Suprapubic skin (tissue), 4 donors: ENCODE measurements at regions not wholly inside any gene's neighbourhood (a gene's known extent, or its start where the extent isn't known, plus 50 kb on each side); places are given as distances from the start of the nearest gene placed in this dataset.

Experiments used
- DNase-seq, 2 donors: peaks; one replicate each; pipeline ENCODE4 v3.0.0-alpha.2; 2019; ENCODE audit warnings: low spot score in 2 of 2
- H3K27ac ChIP-seq: fragments of 200-600 bp; sonication (generic); one replicate; pipeline ENCODE4 v1.5.1; 2019
- H3K27me3 ChIP-seq: fragments of 200-600 bp; sonication (generic); one replicate; pipeline ENCODE4 v1.5.1; 2019
- H3K36me3 ChIP-seq: fragments of 200-600 bp; sonication (generic); one replicate; pipeline ENCODE4 v1.5.1; 2019
- H3K4me1 ChIP-seq: fragments of 200-600 bp; sonication (generic); one replicate; pipeline ENCODE4 v1.5.1; 2019
- H3K4me3 ChIP-seq: fragments of 200-600 bp; sonication (generic); one replicate; pipeline ENCODE4 v1.5.1; 2019; ENCODE audit warnings: mild to moderate bottlenecking
- H3K9me3 ChIP-seq: fragments of 200-600 bp; sonication (generic); one replicate; pipeline ENCODE4 v1.5.1; 2019
- CTCF ChIP-seq, 2 donors: fragments of 200-600 bp in 1 of 2; fragments of 450-650 bp in 1 of 2; sonication (generic) in 1 of 2; IDR thresholded peaks; one replicate each; pipeline ENCODE4 v1.5.1; 2016 to 2019; ENCODE audit warnings: antibody characterized with exemption in 2 of 2, mild to moderate bottlenecking in 1 of 2, moderate library complexity in 1 of 2
- EP300 ChIP-seq: sonication (generic); formaldehyde crosslinking; IDR thresholded peaks from one replicate; pipeline ENCODE4 v1.6.1; 2017; ENCODE audit warnings: antibody characterized with exemption
- POLR2A ChIP-seq, 2 donors: fragments of 450-650 bp; IDR thresholded peaks; one replicate each; pipeline ENCODE4 v1.6.1; 2017; ENCODE audit warnings: antibody characterized with exemption in 2 of 2, mild to moderate bottlenecking in 2 of 2, moderate library complexity in 2 of 2
- POLR2AphosphoS5 ChIP-seq, 3 donors: sonication (generic); formaldehyde crosslinking; IDR thresholded peaks; one replicate each; pipeline ENCODE4 v1.6.1; 2017; ENCODE audit warnings: antibody characterized with exemption in 3 of 3
- WGBS: methylation state at CpG from one replicate; pipeline ENCODE4 v1.1.5; 2018; 5-methylcytosine and 5-hydroxymethylcytosine counted together

- H3K27me3 ChIP-seq, result no peaks in the 10 kb centered on the region
- H3K27ac ChIP-seq, result no peak overlapping the region
- H3K9me3 ChIP-seq, result no peaks in the 10 kb centered on the region
- WGBS, result 78% methylated on average over 2 of the region's 2 CpGs
- H3K4me1 ChIP-seq, result peaks cover 9% of the 10 kb centered on the region
- no peak for DNase-seq
- TF ChIP-seq CTCF (IDR thresholded peaks at IDR 0.05) (no peak), POLR2AphosphoS5 (IDR thresholded peaks at IDR 0.05) (no peak), POLR2A (IDR thresholded peaks at IDR 0.05) (no peak), EP300 (no peak)
- no peaks in the 10 kb centered on the region for H3K36me3 ChIP-seq
- H3K4me3 ChIP-seq, result no peak overlapping the region
Observed at GRCh38 chr1:68326481-68326880, 94.2 kb upstream of the WLS start.

- H3K4me1 ChIP-seq, result peaks cover 9% of the 10 kb centered on the region
- H3K36me3 ChIP-seq, result no peaks in the 10 kb centered on the region
- H3K9me3 ChIP-seq, result no peaks in the 10 kb centered on the region
- no peak for DNase-seq
- H3K4me3 ChIP-seq, result no peak overlapping the region
- H3K27me3 ChIP-seq, result no peaks in the 10 kb centered on the region
- no peak overlapping the region for H3K27ac ChIP-seq
- 92% methylated on average over 2 of the region's 2 CpGs for WGBS
- no peak for TF ChIP-seq CTCF (IDR thresholded peaks at IDR 0.05)
- TF ChIP-seq POLR2AphosphoS5 (IDR thresholded peaks at IDR 0.05), result no peak
- no peak for TF ChIP-seq POLR2A (IDR thresholded peaks at IDR 0.05)
Observed at GRCh38 chr1:68324316-68324715, 92.0 kb upstream of the WLS start.

DNA sequence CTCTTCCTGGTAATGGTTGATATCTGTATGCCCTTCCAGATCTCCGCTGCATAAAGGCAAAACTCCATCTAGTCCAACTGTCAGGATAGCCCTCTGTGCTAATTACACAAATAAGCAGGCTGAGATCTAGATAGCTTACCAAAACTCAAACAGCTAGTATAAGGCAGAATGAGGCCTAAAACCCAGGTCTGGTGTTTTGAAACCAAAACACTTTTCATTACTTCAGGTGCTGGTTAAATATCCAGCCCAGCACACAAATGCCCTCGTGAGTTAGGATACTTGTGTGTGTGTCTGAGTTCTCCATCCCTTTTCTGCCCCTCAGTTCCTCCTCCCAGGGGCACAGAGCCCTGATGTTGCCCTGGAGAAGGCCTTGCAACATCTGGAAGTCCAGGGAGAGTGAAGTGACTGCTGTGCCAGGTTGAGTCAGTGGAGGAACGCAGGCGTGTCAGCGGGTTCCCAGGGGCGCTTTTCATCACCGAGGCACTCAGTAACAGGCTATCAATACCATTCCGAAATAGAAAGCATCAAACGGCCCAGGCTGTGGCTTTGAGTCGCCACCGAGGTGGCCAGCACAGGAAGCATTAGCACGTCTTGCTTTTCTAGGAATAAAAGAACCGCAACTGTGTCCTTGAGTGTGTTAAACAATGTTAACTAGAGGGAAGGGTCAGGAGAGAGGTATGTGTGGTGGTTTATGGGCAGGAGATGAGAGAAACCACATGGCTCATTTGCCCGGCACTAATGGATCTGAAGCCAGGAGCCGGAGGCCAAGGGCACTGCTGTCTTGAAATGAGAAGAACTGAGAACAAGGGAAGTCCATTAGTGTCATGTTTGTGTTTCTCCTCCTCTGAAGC is 90.7 kb upstream of the WLS start:
- Histone ChIP-seq H3K27me3 (no peaks in the 10 kb centered on the region), H3K4me1 (peaks cover 7% of the 10 kb centered on the region), H3K4me3 (no peak overlapping the region), H3K27ac (peak overlapping the region; percentile 72), H3K9me3 (no peaks in the 10 kb centered on the region), H3K36me3 (no peaks in the 10 kb centered on the region)
- TF ChIP-seq CTCF (IDR thresholded peaks at IDR 0.05) (no peak), POLR2A (IDR thresholded peaks at IDR 0.05) (no peak), EP300 (no peak), POLR2AphosphoS5 (IDR thresholded peaks at IDR 0.05) (no peak)
- WGBS, result 73% methylated on average over 14 of the region's 15 CpGs
- peak; percentile 84 to 85 for DNase-seq

DNA sequence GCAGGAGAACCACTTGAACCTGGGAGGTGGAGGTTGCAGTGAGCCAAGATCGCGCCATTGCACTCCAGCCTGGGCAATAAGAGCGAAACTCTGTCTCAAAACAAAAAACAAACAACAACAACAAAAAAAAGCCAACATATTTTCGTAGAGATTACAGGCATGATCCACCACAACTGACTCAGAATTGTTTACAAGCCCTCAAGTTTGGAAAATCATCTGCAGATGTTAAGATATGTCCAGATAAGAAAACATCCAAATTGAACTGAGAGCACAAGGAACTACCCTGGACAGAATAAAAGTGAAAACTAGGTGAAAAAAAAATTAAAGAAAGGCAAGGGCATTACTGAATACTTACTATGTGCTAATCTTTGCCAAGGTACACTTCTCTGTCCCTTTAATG is 89.8 kb upstream of the WLS start:
- H3K36me3 ChIP-seq, result no peaks in the 10 kb centered on the region
- 78% methylated on average over 4 of the region's 4 CpGs for WGBS
- TF ChIP-seq POLR2AphosphoS5 (IDR thresholded peaks at IDR 0.05), result no peak
- TF ChIP-seq EP300, result no peak
- TF ChIP-seq CTCF (IDR thresholded peaks at IDR 0.05), result no peak
- TF ChIP-seq POLR2A (IDR thresholded peaks at IDR 0.05), result no peak
- H3K27me3 ChIP-seq, result no peaks in the 10 kb centered on the region
- no peaks in the 10 kb centered on the region for H3K9me3 ChIP-seq
- H3K4me3 ChIP-seq, result no peak overlapping the region
- no peak for DNase-seq
- H3K27ac ChIP-seq, result peak overlapping the region; percentile 60
- no peaks in the 10 kb centered on the region for H3K4me1 ChIP-seq

GRCh38 chr1:68321084-68321685 is 88.9 kb upstream of the WLS start:
- DNase-seq, result no peak
- Histone ChIP-seq H3K4me1 (no peaks in the 10 kb centered on the region), H3K9me3 (no peaks in the 10 kb centered on the region), H3K36me3 (no peaks in the 10 kb centered on the region), H3K4me3 (no peak overlapping the region), H3K27me3 (no peaks in the 10 kb centered on the region), H3K27ac (no peak overlapping the region)
- 55% methylated on average over 6 of the region's 6 CpGs for WGBS
- TF ChIP-seq CTCF (IDR thresholded peaks at IDR 0.05), result peak in 1 of 2 donors; percentile 33
- no peak for TF ChIP-seq POLR2A (IDR thresholded peaks at IDR 0.05)
- no peak for TF ChIP-seq POLR2AphosphoS5 (IDR thresholded peaks at IDR 0.05)
